Spleen (tissue), 7 donors: ENCODE measurements at regions not wholly inside any gene's neighbourhood (a gene's known extent, or its start where the extent isn't known, plus 50 kb on each side); places are given as distances from the start of the nearest gene placed in this dataset.

Experiments
- CTCF ChIP-seq, 11 experiments: fragments of 200-600 bp in 7 of 11; fragments of 450-650 bp in 4 of 11; sonication (generic) in 4 of 11; IDR thresholded peaks in 8 of 11; conservative IDR thresholded peaks in 3 of 11; 1 replicate in 7 of 11; 2 replicates in 4 of 11; pipeline versions ENCODE4 v1.4.0 to v1.8.0; 2016 to 2021; ENCODE audit warnings: antibody characterized with exemption in 11 of 11, inconsistent platforms in 4 of 11, mild to moderate bottlenecking in 1 of 11
- POLR2A ChIP-seq, 3 donors: fragments of 450-650 bp; IDR thresholded peaks; one replicate each; pipeline ENCODE4 v1.5.1; 2017; ENCODE audit warnings: antibody characterized with exemption in 3 of 3, mild to moderate bottlenecking in 1 of 3
- POLR2AphosphoS5 ChIP-seq, 3 donors: sonication (generic); formaldehyde crosslinking; IDR thresholded peaks; one replicate each; pipeline ENCODE4 v1.5.1; 2017; ENCODE audit warnings: antibody characterized with exemption in 3 of 3
- donor health status: DM: no; HTN: no; CAD: no; lungs with moderate emphysema.
- donor health status: DM: no; HTN: no; CAD: no.
- donor health status: DM: no; HTN: no; CAD: no.

DNA sequence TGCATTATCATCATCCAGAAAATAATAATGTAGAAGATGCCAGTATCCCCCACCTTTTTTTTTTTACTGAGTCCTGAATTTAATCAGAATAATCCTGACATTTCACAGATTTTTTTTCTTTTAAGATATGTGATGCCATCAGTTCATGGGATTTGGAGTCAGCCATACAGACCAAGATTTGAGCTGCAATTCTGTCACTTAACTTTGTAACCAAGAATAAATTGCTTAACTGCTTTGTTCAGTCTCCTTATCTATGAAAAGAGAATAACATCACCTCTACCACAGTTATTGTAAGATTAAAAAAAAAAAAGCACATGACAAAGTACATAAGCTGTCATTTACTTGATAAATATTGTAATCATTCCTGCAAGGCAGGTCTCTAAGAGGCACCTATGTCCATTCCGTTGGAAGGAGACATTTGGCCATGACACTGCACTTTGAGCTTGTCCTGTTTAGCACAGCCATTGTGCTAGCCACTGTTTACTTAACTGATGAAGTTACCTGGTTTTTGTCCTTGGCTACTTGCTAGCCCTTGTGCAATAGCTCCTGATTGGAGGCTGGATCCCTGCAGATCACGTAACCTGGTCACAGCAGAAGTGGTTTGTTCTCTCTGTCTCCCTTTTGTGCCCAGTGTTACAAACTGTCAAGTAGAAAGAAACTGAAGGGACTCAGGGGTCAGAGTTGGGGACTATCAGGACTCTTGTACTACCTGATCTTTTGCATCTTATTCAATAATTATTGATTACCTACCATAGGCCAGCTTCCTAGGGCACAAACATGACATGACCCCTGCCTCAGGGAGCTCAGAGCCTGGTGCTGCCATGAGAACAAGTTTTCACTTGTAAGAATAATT lies 306.0 kb downstream of the WDR72 start:
- no peak for TF ChIP-seq POLR2AphosphoS5 (IDR thresholded peaks at IDR 0.05)
- no peak for TF ChIP-seq CTCF (IDR thresholded peaks at IDR 0.05 in 8 of 11, conservative IDR thresholded peaks at IDR 0.05 in 3 of 11)
- TF ChIP-seq POLR2A (IDR thresholded peaks at IDR 0.05): no peak
